PFSK-1 (cell line): ENCODE measurements at regions not wholly inside any gene's neighbourhood (a gene's known extent, or its start where the extent isn't known, plus 50 kb on each side); places are given as distances from the start of the nearest gene placed in this dataset.

ENCODE experiments used
- FOXP2 ChIP-seq: optimal IDR thresholded peaks from 2 replicates; pipeline ENCODE3; 2011; ENCODE audit warnings: borderline replicate concordance, control low read depth, inconsistent platforms; ENCODE audit not compliant: insufficient read depth; ENCODE audit errors: extremely low read length, extremely low read depth
- POLR2AphosphoS5 ChIP-seq: IDR thresholded peaks from 2 replicates; pipeline ENCODE4 v1.6.1; 2012; ENCODE audit warnings: low read depth, mild to moderate bottlenecking, control low read depth, low read length, moderate library complexity
- REST ChIP-seq, 2 experiments: IDR thresholded peaks; 2 replicates each; pipeline versions ENCODE4 v1.6.1 to v1.8.0; 2011 to 2012; ENCODE audit warnings: low read depth in 2 of 2, low read length in 2 of 2, control low read depth in 1 of 2, inconsistent platforms in 1 of 2, mild to moderate bottlenecking in 1 of 2, moderate library complexity in 1 of 2; ENCODE audit not compliant: insufficient read depth in 1 of 2
- SIN3A ChIP-seq: IDR thresholded peaks from 2 replicates; pipeline ENCODE4 v1.6.1; 2012; ENCODE audit warnings: mild to moderate bottlenecking, low read length, moderate library complexity, borderline replicate concordance; ENCODE audit not compliant: insufficient read depth

- TF ChIP-seq REST (IDR thresholded peaks at IDR 0.05; ENCODE audit: insufficient read depth in 1 of 2, low read depth in 2 of 2, low read length in 2 of 2), result no peak
- TF ChIP-seq SIN3A, result no peak
- TF ChIP-seq FOXP2, result no peak
- no peak for TF ChIP-seq POLR2AphosphoS5
Observed at GRCh38 chr3:162507397-162507796, 1010.8 kb downstream of the OTOL1 start.
